HG03432 (cell line): ENCODE measurements at regions not wholly inside any gene's neighbourhood (a gene's known extent, or its start where the extent isn't known, plus 50 kb on each side); places are given as distances from the start of the nearest gene placed in this dataset.
"Not testable (repeated sequence)": the region's sequence is repeated elsewhere in the genome, so short reads cannot be mapped to it uniquely, and the experiment has no call there.

ENCODE experiments used
- ATAC-seq: cut with Tn5 transposase; IDR thresholded peaks from one replicate; pipeline ENCODE4 v1.9.1; 2021; ENCODE audit warnings: mild to moderate bottlenecking, moderate library complexity; ENCODE audit not compliant: unreplicated experiment

DNA sequence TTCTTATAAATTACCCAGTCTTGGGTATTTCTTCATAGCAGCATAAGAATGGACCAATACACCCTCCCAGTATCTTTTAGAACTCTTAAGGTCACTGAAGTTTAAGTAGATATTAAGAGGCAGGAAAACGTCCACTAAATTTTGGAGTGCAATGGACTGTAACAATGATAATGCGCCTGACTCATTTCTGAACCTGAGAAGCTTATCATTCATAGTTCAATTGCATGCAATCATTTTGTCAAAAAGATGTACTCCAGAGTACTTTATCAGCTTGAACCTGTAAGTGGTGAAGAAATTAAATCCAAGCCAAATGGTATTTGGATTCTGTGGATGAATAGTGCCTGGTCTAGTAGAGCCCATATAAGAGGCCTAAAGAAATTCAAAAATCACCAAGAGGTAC, 196.5 kb upstream of the CDH9 start:
- ATAC-seq = no peak

DNA sequence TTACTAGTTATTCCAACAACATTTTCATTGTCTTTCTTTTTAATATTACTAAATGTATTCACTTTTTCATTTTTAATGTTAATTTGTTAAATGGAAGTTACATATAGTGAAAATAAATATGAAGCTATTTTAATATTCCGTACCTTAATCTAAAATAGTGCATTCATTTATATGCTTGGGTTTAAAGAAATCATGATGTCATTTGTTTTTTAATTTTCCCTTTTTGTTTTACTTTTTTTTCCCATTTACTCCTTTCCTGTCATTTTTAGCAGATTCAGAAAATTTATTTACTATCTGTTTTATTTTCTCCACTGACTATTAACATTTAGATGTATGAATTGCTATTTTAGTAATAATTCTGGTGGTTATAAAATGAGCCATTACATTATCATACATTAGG, 183.0 kb upstream of the CDH9 start:
- no peak for ATAC-seq

DNA sequence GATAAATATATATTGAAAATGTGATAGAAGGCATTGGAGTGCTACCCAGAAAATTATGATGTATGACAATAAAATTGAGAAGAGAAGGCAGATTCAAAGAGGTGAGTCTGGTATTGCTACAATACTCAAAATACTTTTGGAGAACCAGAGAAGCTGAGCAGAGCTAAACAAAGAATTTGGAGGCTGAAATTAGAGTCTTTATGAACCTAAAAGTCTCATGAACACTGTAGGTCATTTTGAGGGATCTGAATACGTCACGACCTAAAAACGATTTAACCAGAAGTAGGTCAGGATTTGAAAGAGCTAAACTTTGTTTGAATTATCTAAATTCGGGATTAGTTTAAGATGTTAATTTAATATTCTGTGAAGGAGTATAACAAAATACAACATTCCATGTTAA, 182.4 kb upstream of the CDH9 start:
- no peak for ATAC-seq

DNA sequence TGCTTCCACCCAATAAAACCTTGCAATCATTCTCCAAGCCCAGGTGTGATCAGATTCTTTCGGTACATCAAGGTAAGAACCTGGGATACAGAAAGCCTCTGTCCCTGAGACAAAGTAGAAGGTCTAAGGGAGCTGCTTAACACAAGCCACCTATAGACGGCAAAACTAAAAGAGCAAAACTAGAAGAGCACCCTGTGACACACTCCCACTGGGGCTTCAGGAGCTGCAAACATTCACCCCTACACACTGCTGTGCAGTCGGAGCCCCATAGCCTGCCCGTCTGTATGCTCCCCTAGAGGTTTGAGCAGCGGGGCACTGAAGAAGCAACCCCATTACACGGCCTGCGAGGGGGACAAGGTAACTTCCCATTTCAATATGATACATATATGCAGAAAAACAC, 179.6 kb upstream of the CDH9 start:
- no peak for ATAC-seq

DNA sequence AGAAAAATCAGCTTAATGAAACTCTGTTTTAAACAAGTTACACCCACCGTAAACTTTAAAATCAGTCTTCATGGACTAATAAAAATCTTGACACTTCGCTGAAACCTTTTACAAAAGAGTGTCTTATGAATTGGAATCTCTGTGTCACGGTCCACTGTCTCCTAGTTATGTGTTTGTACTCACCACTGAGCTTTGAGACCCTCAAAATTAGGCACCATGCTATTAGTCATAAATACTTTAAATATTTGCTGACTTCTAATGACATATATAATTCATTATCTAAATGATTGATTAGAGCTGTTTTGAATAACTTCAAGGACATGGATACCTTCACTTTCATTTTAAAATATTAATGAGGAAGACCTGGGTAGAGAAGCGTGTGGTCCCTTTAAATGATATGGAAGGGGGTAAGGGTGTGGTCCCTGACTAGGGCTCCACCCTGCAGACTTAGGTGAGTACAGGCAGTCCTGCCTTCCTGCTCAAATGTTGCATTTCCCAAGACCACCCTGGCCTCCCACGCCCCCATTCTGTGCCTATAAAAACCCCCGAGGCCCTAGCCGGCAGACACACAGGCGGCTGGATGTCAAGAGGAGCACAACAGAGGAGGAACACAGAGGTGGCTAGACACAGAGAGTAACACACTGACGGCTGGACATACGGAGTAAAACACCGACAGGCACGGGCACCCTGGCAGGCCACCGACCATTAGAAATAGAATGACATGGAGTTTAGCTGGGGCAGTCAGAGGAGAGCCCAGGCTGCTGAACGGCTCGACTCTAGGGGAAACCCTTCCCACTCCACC, 179.0 kb upstream of the CDH9 start:
- no peak for ATAC-seq

DNA sequence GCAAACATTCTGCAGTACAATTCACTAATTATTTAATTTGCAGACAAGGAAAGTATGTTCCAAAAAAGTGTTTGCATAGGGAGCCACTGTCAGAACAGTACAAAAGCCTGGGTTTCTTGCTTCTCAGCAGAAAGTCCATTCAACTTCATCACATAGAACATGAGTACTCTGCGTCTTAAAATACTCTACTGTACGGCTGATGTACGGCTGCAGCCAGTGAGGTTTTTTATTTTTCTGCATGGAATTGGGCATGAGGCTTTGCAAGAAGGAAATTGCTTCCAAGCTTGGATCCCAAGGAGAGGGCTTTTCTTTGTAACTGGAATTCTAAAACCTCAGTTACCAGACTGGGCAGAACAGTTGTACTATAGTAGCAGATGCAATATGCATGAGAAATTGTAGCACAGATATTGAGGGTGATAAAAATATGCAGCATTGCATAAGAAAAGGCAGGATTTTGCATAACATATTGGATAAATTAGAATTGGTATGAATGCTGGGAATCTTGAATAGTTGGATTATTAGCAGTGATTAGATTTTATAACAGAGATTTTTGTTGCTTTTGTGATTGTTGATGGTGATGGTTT, 178.1 kb upstream of the CDH9 start:
- ATAC-seq = no peak

DNA sequence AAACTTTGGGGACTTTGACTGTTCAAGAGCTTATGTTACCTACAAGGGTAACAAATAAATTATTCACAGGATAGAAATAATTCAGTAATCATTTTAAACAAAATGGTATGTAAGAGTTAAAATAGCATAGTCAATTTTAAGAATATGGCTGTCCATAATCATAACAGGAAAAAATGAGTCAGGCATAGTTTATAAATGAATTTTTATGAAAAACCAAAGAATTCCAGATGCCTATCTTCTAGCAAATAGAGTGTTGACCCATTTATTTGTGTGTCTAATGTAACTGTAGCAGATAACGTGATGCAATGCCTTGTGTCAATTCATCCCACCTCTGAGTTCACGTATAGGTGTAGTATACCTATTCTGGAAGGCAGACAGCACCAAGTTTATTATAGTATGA, 169.7 kb upstream of the CDH9 start:
- ATAC-seq = no peak

DNA sequence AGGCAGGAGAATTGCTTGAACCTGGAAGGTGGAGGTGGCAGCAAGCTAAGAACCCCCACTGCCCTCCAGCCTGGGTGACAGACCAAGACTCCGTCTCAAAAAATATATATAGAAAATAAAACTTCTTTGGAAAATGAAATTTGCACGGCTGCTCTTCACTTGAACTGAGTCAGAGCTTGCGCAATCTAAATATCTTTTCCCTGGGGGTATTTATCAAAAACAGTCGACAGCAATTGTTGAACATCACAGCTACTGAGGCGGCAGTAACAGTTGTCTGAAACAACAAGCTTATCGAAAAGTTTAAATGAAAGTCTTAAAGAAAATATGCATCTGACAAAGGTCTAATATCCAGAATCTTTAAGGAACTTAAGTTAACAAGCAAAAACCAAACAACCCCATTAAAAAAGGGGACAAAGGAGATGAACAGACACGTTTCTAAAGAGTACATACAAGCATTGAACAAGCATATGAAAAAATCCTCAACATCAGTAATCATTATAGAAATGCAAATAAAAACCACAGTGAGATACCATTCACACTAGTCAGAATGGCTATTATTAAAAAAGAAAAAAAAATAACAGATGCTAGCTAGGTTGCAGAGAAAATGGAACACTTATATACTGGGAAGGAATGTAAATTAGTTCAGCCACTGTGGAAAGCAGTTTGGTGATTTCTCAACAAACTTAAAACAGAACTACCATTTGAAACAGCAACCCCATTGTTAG, 153.6 kb upstream of the CDH9 start:
- ATAC-seq = no peak

DNA sequence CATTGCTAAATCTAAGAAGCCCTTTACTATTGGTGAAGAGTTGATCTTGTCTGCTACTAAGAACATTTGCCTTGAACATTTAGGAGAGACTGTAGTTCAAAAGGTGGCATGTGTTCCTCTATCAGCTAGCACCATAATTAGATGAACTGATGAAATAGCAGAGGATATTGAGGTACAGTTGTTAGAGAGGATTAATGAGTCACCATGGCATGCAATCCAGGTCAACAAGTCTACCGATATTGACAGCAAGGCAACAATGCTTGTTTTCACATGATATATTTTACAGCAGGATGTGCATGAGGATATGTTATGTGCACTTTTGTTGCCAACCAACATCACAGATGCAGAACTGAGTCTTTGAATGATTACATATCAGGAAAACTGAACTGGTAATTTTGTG, 134.3 kb upstream of the CDH9 start:
- no peak for ATAC-seq

DNA sequence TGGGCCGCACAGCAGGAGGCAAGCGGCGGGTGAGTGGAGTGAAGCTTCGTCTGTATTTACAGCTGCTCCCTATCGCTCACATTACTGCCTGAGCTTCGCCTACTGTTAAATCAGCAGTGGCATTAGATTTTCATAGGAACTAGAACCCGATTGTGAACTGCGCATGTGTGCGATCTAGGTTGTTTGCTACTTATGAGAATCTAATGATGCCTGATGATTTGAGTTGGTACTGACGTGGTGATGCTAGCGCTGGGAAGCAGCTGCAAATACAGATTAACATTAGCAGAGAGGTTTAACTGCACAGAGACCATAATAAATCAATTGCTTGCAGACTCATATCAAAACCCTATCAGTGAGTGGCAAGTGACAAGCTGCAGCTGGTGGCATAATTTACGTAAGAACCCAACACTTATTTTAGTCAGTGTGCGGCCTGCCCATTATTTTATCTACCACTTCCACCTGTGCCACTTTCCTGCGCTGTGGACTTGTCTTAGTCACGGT, 133.4 kb upstream of the CDH9 start:
- no peak for ATAC-seq

DNA sequence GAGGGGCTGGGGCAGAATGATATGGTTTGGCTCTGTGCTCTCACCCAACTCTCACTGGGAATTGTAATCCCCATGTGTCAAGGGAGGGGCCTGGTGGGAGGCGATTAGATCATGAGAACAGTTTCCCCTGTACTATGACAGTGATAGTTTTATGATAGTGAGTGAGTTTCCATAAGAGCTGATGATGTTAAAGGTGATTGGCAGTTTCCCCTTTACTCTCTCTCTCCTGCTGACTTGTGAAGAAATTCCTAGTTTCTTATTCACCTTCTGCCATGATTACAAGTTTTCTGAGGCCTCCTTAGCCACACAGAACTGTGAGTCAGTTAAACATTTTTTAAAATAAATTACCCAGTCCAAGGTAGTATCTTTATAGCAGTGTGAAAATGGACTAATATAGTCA, 120.4 kb upstream of the CDH9 start:
- ATAC-seq = no peak

DNA sequence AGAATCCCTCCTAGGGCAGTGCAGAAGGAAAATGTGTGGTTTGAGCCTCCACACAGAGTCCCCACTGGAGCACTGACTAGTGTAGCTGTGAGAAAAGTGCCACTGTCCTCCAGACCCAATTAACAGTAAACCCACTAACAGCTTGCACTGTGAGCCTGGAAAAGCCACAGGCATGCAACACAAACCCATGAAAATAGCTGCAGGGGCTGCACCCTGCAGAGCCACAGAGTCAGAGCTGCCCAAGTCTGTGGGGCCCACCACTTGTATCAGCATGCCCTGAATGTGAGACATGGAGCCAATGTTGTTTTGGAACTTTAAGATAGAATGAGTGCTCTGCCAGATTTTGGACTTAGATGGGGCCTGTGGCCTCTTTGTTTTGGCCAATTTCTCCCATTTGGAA, 119.8 kb upstream of the CDH9 start:
- no peak for ATAC-seq

DNA sequence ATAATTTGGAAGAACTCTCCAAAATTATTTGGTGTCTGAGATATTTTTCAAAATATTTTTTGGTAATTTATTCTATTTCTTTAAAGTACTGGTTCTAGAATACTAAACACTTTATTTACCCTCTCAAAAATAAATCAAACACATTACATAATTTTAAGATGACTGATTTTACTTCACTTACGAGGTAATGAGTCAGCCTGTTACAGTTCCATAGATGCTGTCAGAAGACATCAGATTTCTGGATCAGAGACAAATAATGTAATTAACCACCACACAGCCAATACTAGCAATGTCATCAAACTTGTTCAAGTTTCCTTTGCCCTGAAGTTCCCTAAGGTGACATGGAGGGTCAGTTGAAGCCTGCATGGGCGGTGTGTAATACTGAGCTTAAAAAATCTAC, 106.1 kb upstream of the CDH9 start:
- ATAC-seq = no peak

DNA sequence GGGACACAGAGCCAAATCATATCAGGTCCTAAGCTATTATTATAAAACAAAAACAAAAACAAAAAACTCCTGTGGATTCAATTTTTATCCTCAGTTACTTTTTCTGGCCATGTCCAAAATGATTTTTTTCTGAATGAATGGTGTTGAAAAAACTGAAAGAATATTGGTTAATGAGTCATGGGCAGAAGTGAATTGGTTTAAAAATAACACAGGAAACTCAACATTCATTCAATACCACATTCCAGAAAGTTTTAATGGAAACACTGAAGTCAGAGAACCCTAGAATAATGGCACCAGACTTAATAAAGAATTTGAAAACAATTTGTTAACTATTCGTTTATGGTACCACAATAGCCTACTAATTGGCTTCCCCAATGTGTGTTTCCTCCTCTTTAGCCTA, 102.4 kb upstream of the CDH9 start:
- no peak for ATAC-seq

DNA sequence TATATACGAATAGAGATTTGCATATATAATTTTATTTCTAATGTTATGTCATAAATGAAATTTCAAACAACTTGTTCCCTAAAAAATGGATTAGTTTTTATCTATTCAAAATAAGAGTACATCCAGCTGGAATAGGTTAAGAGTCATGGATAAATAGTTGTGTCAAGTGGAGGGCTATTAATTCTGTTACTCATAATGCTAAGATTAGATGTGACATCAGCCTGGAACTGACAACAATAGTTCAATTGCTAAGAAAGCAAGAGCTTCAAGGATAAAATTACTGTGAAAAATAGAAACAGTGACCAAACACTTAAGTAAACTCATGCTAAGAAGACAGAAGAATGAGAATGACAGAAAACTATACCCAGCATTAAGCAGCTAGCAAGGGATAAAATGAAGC, 92.2 kb upstream of the CDH9 start:
- no peak for ATAC-seq

DNA sequence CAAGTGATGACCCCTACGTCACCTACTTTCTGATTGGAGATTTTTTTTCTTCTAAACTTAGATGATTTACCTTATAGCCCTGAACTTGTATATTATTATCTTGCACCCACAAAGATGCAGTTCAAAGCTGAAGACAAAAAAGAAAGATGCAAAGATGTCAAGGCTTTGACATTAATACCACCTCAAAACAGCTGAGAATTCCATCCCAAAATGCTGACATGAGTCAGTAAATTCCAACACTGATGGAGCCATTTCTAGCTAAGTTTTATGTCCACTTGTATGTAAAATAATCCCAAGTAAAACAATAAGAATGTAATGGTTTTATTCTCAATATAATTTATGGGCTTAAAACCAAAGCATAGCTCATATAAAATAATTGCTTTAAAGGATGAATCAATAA, 91.5 kb upstream of the CDH9 start:
- ATAC-seq = no peak

DNA sequence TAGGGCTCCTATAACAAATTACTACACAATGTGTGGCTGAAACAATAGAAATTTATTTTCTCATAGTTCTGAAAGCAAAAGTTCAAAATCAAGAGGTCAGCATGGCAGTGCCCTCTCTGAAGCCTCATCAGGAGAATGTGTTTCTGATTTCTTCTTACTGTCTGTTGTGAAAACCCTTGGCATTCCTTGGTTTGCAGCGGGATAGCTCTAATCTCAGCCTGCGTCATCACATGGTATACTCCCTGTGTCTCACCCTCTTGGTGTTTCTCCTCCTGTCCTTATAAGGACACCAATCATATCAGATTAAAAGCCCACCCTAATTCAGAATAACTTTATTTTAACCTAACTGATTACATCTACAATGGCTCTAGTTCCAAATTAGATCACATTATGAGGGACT, 87.5 kb upstream of the CDH9 start:
- ATAC-seq = no peak

DNA sequence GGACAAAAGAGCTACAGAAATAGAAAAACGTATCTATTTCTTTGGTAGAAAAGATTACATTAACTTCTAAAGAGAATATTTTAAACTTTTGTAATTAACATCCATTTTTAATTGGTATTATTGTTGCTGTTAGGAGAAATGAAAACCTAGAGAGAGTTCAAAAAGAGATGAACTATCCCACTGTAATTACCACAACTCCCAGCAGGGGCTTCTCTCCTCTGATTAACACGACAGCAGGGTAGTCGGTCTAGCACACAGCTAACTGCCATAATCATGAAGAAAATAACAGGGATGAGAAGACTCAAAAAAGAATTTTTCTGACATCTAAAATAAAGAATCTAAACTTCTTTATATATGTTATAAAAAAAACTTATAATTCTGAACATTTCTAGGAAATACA, 86.2 kb upstream of the CDH9 start:
- peak; percentile 49 for ATAC-seq

DNA sequence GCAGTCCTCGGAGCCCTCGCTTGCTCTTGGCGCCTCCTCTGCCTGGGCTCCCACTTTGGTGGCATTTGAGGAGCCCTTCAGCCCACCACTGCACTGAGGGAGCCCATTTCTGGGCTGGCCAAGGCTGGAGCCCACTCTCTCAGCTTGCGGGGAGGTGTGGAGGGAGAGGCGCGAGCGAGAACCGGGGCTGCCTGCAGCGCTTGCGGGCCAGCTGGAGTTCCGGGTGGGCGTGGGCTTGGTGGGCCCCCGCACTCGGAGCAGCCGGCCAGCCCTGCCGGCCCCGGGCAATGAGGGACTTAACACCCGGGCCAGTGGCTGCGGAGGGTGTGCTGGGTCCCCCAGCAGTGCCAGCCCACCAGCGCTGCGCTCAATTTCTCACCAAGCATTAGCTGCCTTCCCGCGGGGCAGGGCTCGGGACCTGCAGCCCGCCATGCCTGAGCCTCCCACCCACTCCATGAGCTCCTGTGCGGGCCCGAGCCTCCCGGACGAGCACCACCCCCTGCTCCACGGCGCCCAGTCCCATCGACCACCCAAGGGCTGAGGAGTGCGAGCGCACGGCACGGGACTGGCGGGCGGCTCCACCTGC, 81.4 kb upstream of the CDH9 start:
- not testable (repeated sequence) for ATAC-seq

DNA sequence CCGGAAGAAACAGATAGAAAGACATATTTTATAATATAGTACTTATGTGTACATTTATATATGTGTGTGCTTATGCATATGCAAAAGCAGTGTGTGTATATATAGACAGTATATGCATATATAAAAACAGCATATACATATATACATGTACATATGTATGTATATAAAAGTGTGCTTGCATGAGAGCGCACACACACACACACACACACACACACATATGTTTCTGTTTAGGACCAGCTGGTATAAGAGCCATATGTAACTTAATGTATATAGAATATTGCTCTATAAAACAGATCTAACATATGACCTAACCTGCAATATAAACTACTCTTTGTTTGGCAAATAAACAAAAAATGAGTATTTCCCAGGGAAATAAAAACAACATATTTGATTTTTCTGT, 65.1 kb upstream of the CDH9 start:
- ATAC-seq = no peak

DNA sequence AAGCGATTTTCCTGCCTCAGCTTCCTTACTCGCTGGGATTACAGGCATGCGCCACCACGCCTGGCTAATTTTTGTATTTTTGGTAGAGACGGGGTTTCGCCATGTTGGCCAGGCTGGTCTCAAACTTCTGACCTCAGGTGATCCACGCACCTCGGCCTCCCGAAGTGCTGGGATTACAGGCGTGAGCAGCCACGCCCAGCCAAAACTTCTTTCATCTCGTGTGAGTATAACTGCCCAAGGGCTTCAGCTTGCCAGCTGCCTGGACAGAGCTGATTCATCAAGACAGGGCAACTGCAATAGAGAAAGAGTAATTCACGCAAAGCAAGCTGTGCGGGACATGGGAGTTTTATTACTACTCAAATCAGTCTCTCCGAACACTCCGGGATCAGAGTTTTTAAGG, 57.4 kb upstream of the CDH9 start:
- not testable (repeated sequence) for ATAC-seq

DNA sequence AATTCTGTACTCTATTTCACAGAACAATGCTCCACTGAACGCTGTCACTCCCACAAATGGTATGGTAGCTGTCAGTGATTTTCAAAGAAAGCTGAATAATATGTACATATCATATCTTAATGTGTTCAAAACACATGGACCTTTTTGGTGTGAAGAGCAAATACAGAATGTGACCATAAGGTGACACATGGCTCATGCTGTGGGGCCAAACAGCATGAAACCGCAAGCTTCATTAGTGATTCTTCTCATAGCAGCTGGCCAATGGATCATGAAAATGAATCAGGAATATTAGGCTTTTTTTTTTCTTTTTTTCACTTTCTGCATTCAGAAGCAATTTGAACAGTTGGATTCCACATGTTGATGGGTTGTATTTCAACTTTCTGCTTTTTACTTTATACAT, 54.9 kb upstream of the CDH9 start:
- no peak for ATAC-seq
